ENCODE measurements at regions not wholly inside any gene's neighbourhood (a gene's known extent, or its start where the extent isn't known, plus 50 kb on each side); places are given as distances from the start of the nearest gene placed in this dataset.

DNA sequence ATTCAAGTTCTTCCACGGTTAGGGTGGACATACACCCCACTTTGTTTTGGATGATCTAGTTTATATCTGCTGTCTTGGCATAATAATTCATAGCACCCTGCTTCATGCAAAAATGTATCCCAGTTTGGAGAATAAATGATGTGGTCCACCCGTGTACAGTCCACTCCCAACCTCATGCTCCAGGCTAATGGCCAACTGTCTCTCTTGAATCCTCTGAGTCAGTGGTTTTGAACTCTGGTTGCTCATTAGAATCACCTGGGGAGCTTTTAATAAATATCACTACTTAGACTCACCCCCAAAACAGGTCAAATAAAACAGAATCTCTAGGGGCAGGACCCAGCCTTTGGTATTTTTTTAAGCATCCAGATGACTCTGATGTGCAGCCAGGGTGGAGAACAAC is 78.5 kb downstream of the SDC1 start:
- Histone ChIP-seq H3K9me3 (no peaks in the 10 kb centered on the region), H3K4me3 (no peak overlapping the region), H3K27me3 (replicated peaks; ENCODE audit: insufficient read depth) (no peaks in the 10 kb centered on the region), H3K27ac (no peak overlapping the region), H3K4me1 (ENCODE audit: control insufficient read depth in 1 of 2, low read depth in 2 of 2) (peaks cover 0 to 8% of the 10 kb centered on the region in 2 donors), H3K36me3 (no peaks in the 10 kb centered on the region)
- DNase-seq (ENCODE audit: low spot score) (no peak), ATAC-seq (ENCODE audit: insufficient number of reproducible peaks, low FRiP score, low read depth) (no peak)
- TF ChIP-seq, protein P1, sequence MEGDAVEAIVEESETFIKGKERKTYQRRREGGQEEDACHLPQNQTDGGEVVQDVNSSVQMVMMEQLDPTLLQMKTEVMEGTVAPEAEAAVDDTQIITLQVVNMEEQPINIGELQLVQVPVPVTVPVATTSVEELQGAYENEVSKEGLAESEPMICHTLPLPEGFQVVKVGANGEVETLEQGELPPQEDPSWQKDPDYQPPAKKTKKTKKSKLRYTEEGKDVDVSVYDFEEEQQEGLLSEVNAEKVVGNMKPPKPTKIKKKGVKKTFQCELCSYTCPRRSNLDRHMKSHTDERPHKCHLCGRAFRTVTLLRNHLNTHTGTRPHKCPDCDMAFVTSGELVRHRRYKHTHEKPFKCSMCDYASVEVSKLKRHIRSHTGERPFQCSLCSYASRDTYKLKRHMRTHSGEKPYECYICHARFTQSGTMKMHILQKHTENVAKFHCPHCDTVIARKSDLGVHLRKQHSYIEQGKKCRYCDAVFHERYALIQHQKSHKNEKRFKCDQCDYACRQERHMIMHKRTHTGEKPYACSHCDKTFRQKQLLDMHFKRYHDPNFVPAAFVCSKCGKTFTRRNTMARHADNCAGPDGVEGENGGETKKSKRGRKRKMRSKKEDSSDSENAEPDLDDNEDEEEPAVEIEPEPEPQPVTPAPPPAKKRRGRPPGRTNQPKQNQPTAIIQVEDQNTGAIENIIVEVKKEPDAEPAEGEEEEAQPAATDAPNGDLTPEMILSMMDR (IDR thresholded peaks at IDR 0.05): no peak

DNA sequence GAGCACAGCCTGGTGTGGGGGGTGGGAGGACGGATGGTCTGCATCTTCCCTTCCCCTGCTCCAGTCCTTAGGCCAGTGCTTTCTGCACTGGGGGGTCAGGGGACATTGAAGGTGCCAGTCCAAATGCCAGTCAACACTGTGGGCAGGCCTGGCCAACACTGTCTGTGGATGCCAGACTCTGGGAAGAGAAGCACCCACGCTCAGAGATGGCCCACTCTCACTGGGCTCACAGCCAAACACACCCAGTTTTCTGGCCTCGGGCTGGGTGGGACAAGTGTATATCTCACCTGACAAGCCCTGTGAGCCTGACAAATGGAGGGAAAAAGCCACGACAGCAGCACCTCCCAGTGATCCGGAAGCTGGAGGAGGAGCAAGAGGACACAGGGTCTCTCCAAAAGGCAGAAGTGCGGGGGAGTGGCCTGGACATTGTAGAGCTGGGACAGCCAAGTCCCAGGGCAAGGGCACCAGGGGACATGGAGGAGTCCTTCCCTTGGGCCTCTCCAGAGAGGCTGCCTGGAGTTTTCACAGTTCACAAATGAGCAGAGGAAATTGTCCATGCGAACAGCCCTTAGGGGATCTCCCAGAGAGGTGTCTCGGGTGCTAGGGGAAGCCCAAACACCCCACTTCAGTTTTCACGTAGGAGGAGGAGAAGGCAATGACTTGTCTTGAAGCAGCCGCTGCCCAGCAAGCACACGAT is 79.3 kb downstream of the SDC1 start:
- ATAC-seq (ENCODE audit: insufficient number of reproducible peaks, low FRiP score, low read depth): no peak

DNA sequence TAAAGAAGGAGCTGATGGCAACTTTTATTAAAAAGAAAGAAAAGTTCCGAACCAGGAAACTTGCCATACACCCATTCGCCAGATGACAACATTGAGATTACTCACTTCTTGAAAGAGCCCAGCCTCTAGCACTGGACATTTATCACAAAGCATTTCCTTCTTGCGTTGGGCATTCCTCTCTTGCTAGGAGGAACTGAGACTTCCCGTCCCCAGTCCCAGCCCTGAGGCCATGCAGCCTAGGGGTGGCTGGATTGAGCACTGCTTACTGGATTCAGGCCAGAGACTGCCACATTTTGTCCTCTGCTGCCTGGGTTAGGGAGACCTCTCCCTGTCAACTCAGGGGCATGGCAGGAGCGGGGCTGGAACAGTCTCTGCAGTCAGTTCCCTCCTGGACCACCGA is 80.1 kb downstream of the SDC1 start:
- Histone ChIP-seq H3K27ac (no peak overlapping the region), H3K36me3 (no peaks in the 10 kb centered on the region), H3K9me3 (no peaks in the 10 kb centered on the region), H3K4me3 (no peak overlapping the region), H3K4me1 (ENCODE audit: control insufficient read depth in 1 of 2, low read depth in 2 of 2) (peaks cover 0 to 15% of the 10 kb centered on the region in 2 donors), H3K27me3 (replicated peaks; ENCODE audit: insufficient read depth) (no peaks in the 10 kb centered on the region)
- ATAC-seq (ENCODE audit: insufficient number of reproducible peaks, low FRiP score, low read depth) (no peak), DNase-seq (ENCODE audit: low spot score) (no peak)
- TF ChIP-seq, protein P1 (IDR thresholded peaks at IDR 0.05): no peak

More for the DNA sequence above, 79.3 kb downstream of the SDC1 start:
- H3K36me3 ChIP-seq: no peaks in the 10 kb centered on the region
- H3K27ac ChIP-seq: no peak overlapping the region
- H3K9me3 ChIP-seq: no peaks in the 10 kb centered on the region
- no peak for DNase-seq (ENCODE audit: low spot score)
- TF ChIP-seq, protein P1 (IDR thresholded peaks at IDR 0.05): no peak
- H3K27me3 ChIP-seq (replicated peaks; ENCODE audit: insufficient read depth): no peaks in the 10 kb centered on the region
- H3K4me3 ChIP-seq: no peak overlapping the region
- H3K4me1 ChIP-seq (ENCODE audit: control insufficient read depth in 1 of 2, low read depth in 2 of 2): peaks cover 0 to 15% of the 10 kb centered on the region in 2 donors

DNA sequence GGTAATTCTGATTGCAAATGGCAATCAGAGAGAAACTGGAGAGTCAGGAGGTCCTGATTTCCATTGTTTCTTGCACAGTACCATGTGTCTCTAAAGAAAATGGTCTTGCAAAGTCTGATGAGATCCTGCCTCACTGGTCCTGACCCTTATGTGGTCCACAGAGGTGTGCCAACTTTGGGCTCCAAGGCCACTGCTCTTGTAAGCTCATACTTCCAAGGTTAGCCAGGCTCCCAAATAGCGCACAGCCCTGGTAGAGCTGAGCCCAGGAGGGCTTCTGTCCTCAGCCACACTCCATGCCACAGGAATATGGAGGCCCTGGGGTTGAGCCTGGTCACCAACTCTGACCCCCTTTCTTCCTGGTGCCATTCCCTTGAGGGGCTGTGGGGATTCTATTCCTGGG is 80.7 kb downstream of the SDC1 start:
- no peaks in the 10 kb centered on the region for H3K36me3 ChIP-seq
- DNase-seq (ENCODE audit: low spot score) (no peak), ATAC-seq (ENCODE audit: insufficient number of reproducible peaks, low FRiP score, low read depth) (no peak)
- no peak overlapping the region for H3K4me3 ChIP-seq
- TF ChIP-seq, protein P1 (IDR thresholded peaks at IDR 0.05): no peak
- peaks cover 0 to 15% of the 10 kb centered on the region in 2 donors for H3K4me1 ChIP-seq (ENCODE audit: control insufficient read depth in 1 of 2, low read depth in 2 of 2)
- H3K9me3 ChIP-seq: no peaks in the 10 kb centered on the region
- H3K27me3 ChIP-seq (replicated peaks; ENCODE audit: insufficient read depth): no peaks in the 10 kb centered on the region
- H3K27ac ChIP-seq: no peak overlapping the region

DNA sequence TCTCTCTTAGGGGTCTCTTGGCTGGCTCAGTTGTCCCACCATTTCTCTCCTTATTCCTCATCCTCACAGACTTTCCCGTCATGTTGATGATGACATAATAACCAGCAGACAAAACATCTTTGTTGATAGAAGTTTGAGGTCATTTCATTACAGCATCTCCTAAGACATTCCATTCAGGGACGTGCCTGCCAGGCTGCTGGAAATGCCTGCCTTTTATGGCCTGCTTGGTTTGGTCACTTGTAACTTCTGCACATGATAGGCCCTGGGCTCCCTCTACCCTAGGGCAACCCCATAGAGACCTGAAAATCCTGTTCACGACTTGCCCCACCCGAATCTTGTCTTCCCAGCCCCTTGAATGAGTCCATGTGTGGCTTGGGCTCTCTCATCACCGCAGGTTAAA is 81.7 kb downstream of the SDC1 start:
- H3K27ac ChIP-seq: no peak overlapping the region
- ATAC-seq (ENCODE audit: insufficient number of reproducible peaks, low FRiP score, low read depth) (peak; percentile 2), DNase-seq (ENCODE audit: low spot score) (no peak)
- H3K27me3 ChIP-seq (replicated peaks; ENCODE audit: insufficient read depth): no peaks in the 10 kb centered on the region
- TF ChIP-seq, protein P1 (IDR thresholded peaks at IDR 0.05): no peak
- peaks cover 0 to 15% of the 10 kb centered on the region in 2 donors for H3K4me1 ChIP-seq (ENCODE audit: control insufficient read depth in 1 of 2, low read depth in 2 of 2)
- H3K4me3 ChIP-seq: no peak overlapping the region
- no peaks in the 10 kb centered on the region for H3K36me3 ChIP-seq
- no peaks in the 10 kb centered on the region for H3K9me3 ChIP-seq

All from thoracic aorta (tissue), 2 donors.